Tibial nerve (tissue), 4 donors: ENCODE measurements at regions not wholly inside any gene's neighbourhood (a gene's known extent, or its start where the extent isn't known, plus 50 kb on each side); places are given as distances from the start of the nearest gene placed in this dataset.

Source experiments
- DNase-seq, 2 donors: peaks; one replicate each; pipeline ENCODE4 v3.0.0-alpha.2; 2019; ENCODE audit warnings: low spot score in 2 of 2
- H3K27ac ChIP-seq, 4 donors: fragments of 200-600 bp; sonication (generic) in 3 of 4; one replicate each; pipeline ENCODE4 v1.5.1; 2017 to 2019; ENCODE audit warnings: mild to moderate bottlenecking in 1 of 4
- H3K27me3 ChIP-seq, 2 donors: fragments of 200-600 bp; sonication (generic) in 1 of 2; one replicate each; pipeline versions ENCODE4 v1.5.1 to v1.6.0; 2017 to 2019
- H3K36me3 ChIP-seq, 3 donors: fragments of 200-600 bp; sonication (generic); one replicate each; pipeline ENCODE4 v1.5.1; 2018 to 2019
- H3K4me1 ChIP-seq, 4 donors: fragments of 200-600 bp; sonication (generic) in 3 of 4; one replicate each; pipeline ENCODE4 v1.5.1; 2017 to 2019
- H3K4me3 ChIP-seq, 4 donors: fragments of 200-600 bp; sonication (generic) in 3 of 4; one replicate each; pipeline ENCODE4 v1.5.1; 2017 to 2019; ENCODE audit warnings: mild to moderate bottlenecking in 1 of 4, moderate library complexity in 1 of 4
- H3K9me3 ChIP-seq, 4 donors: fragments of 200-600 bp; sonication (generic) in 3 of 4; one replicate each; pipeline ENCODE4 v1.5.1; 2017 to 2019
- EP300 ChIP-seq, 2 donors: sonication (generic); formaldehyde crosslinking; IDR thresholded peaks; one replicate each; pipeline ENCODE4 v1.6.1; 2017; ENCODE audit warnings: antibody characterized with exemption in 2 of 2, mild to moderate bottlenecking in 1 of 2
- POLR2A ChIP-seq, 2 donors: fragments of 450-650 bp; IDR thresholded peaks; one replicate each; pipeline ENCODE4 v1.6.1; 2017; ENCODE audit warnings: antibody characterized with exemption in 2 of 2, mild to moderate bottlenecking in 2 of 2, moderate library complexity in 2 of 2
- WGBS, 2 donors: methylation state at CpG; one replicate each; pipeline ENCODE4 v1.1.5; 2018; 5-methylcytosine and 5-hydroxymethylcytosine counted together
- TF ChIP-seq, protein P1 (sequence below), 5 experiments: fragments of 200-600 bp in 3 of 5; fragments of 450-650 bp in 2 of 5; sonication (generic) in 3 of 5; IDR thresholded peaks; one replicate each; pipeline ENCODE4 v1.5.1; 2016 to 2019; ENCODE audit warnings: antibody characterized with exemption in 5 of 5, mild to moderate bottlenecking in 3 of 5, moderate library complexity in 2 of 5

DNA sequence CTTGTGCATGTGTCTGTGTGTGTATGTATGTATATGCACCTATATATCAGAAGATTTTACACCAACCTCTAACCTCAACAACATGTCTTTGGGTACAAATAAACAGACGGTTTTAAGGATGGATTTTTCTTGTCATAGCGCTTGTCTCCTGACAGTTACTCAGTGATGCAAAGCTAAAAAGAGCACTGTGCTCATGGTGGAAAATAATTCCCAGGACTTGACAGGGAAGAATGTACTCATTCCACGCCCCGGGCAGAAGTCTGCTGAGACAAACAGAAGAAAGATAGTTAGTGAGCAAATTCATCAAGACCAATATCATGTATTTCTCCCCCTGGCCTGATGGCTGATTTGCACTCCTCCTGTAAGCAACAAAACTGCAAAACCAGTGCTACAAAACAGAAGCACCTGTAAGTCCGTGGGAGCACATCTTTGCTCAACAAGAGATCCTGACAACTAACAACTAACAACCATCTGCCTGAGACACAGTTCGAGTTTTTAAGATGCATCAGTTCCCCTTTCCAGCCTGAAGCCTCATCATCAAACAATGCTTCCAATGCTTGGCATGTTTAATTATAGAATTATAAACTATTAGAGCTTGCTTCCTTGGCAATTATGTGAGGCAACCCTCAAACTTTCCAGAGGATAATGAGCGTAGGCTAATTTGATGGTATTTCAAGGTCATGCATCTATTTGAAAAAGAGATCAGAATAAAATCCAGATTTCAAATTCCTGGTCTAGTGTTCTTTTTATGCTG lies 812.7 kb upstream of the MIR17HG start:
- WGBS, 2 donors: 57 to 58% methylated on average over 7 of the region's 7 CpGs
- no peak for DNase-seq
- Histone ChIP-seq H3K4me3 (no peak overlapping the region), H3K27ac (no peak overlapping the region), H3K4me1 (no peaks in the 10 kb centered on the region), H3K36me3 (no peaks in the 10 kb centered on the region), H3K27me3 (no peaks in the 10 kb centered on the region), H3K9me3 (peaks cover 0 to 6% (median 1%) of the 10 kb centered on the region in 4 donors)
- TF ChIP-seq POLR2A (IDR thresholded peaks at IDR 0.05): no peak
- TF ChIP-seq, protein P1, sequence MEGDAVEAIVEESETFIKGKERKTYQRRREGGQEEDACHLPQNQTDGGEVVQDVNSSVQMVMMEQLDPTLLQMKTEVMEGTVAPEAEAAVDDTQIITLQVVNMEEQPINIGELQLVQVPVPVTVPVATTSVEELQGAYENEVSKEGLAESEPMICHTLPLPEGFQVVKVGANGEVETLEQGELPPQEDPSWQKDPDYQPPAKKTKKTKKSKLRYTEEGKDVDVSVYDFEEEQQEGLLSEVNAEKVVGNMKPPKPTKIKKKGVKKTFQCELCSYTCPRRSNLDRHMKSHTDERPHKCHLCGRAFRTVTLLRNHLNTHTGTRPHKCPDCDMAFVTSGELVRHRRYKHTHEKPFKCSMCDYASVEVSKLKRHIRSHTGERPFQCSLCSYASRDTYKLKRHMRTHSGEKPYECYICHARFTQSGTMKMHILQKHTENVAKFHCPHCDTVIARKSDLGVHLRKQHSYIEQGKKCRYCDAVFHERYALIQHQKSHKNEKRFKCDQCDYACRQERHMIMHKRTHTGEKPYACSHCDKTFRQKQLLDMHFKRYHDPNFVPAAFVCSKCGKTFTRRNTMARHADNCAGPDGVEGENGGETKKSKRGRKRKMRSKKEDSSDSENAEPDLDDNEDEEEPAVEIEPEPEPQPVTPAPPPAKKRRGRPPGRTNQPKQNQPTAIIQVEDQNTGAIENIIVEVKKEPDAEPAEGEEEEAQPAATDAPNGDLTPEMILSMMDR (IDR thresholded peaks at IDR 0.05): no peak
- TF ChIP-seq EP300 (IDR thresholded peaks at IDR 0.05): no peak

DNA sequence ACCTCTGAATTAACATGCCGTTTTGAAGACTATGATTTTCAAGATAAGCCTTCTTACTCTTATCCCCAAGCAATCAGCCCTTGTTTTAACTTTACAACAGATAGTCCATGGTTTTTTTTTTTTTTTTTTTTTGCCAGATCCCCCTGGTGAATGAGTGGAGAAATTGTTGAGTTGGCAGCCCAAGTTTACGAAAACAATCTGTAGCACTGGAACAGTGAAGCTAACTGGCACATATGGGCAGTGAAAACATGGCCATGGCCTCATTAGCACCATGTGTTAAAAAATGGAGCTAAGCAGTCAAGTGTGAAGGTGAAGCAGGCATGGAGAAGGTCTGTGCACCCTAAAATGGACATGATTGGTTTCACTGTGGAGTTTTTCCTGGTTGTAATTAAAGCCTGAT lies 812.1 kb upstream of the MIR17HG start:
- no peak for DNase-seq
- Histone ChIP-seq H3K9me3 (peaks cover 0 to 6% (median 1%) of the 10 kb centered on the region in 4 donors), H3K27ac (no peak overlapping the region), H3K36me3 (no peaks in the 10 kb centered on the region), H3K4me1 (no peaks in the 10 kb centered on the region), H3K4me3 (no peak overlapping the region), H3K27me3 (no peaks in the 10 kb centered on the region)
- no peak for TF ChIP-seq POLR2A (IDR thresholded peaks at IDR 0.05)
- TF ChIP-seq, protein P1 (IDR thresholded peaks at IDR 0.05): no peak
- TF ChIP-seq EP300 (IDR thresholded peaks at IDR 0.05): no peak
- 73 to 78% methylated on average over 2 of the region's 2 CpGs for WGBS, 2 donors

DNA sequence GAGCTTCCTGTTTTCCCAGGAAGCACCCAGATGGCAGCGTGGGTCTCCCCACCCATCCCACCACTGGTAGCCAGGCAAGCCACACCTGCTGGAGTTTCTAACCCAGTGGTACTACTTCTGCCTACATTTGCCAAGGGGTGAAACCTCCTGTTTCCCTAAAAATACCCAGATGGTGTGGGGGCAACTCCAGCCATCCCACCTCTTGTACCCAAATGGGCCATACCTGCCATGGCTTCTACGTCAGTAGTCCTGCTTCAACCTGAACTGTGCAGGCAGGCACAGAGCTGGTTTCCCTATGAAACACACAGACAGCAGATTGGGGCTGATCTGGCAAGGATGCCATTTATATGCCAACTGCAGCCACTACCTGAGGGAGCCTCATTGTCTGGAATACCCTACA lies 809.4 kb upstream of the MIR17HG start:
- peaks cover 0 to 6% (median 1%) of the 10 kb centered on the region in 4 donors for H3K9me3 ChIP-seq
- no peaks in the 10 kb centered on the region for H3K4me1 ChIP-seq
- DNase-seq: no peak
- no peak overlapping the region for H3K27ac ChIP-seq
- 95 to 97% methylated on average over 2 of the region's 2 CpGs for WGBS, 2 donors
- H3K4me3 ChIP-seq: no peak overlapping the region
- H3K27me3 ChIP-seq: no peaks in the 10 kb centered on the region
- TF ChIP-seq, protein P1 (IDR thresholded peaks at IDR 0.05): no peak
- TF ChIP-seq POLR2A (IDR thresholded peaks at IDR 0.05) (no peak), EP300 (IDR thresholded peaks at IDR 0.05) (no peak)
- no peaks in the 10 kb centered on the region for H3K36me3 ChIP-seq

DNA sequence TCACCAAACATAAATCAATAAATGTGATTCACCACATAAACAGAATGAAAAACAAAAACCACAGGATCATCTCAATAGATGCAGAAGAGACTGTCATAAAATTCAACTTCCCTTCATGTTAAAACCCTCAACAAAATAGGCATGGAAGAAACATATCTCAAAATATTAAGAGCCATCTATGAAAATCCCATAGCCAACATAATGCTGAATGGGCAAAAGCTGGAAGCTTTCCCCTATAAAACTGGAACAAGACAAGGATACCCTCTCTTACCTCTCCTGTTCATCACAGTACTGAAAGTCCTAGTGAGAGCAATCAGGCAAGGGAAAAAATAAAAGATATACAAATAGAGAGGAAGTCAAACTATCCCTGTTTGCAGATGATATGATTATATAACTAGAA lies 806.1 kb upstream of the MIR17HG start:
- Histone ChIP-seq H3K9me3 (peaks cover 0 to 6% (median 1%) of the 10 kb centered on the region in 4 donors), H3K27ac (no peak overlapping the region), H3K36me3 (no peaks in the 10 kb centered on the region), H3K4me1 (no peaks in the 10 kb centered on the region), H3K27me3 (no peaks in the 10 kb centered on the region), H3K4me3 (no peak overlapping the region)
- no peak for DNase-seq
- TF ChIP-seq, protein P1 (IDR thresholded peaks at IDR 0.05): no peak
- TF ChIP-seq EP300 (IDR thresholded peaks at IDR 0.05): no peak
- TF ChIP-seq POLR2A (IDR thresholded peaks at IDR 0.05): no peak

DNA sequence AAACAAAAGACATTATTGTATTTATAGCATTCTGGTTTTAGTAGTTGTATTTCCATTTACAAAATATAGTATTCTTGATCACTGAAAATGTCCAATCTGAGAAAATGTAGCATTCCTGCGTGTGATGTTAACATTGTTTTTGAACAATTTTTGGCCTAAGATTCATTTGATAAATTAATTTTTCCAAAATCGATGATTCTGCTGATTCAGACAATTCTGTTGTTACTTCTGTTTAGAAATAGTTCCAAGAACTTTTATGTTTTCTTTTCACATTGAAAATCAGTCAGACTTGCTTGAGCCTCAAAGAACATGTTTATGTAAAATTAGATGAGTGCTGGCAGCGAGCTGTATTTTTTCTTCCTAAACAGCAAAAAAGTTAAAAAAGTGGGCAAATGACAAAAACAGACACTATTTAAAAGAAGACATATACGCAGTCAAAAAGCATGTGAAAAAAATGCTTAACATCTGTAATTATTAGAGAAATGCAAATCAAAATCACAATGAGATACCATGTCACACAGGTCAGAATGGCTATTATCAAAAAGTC lies 804.5 kb upstream of the MIR17HG start:
- Histone ChIP-seq H3K4me3 (no peak overlapping the region), H3K4me1 (no peaks in the 10 kb centered on the region), H3K27ac (no peak overlapping the region), H3K27me3 (no peaks in the 10 kb centered on the region), H3K9me3 (peaks cover 0 to 16% (median 2%) of the 10 kb centered on the region in 4 donors), H3K36me3 (no peaks in the 10 kb centered on the region)
- WGBS, 2 donors: 65 to 69% methylated on average over 4 of the region's 4 CpGs
- DNase-seq: no peak
- TF ChIP-seq POLR2A (IDR thresholded peaks at IDR 0.05) (no peak), EP300 (IDR thresholded peaks at IDR 0.05) (no peak)
- TF ChIP-seq, protein P1 (IDR thresholded peaks at IDR 0.05): no peak
